ENCODE measurements at regions not wholly inside any gene's neighbourhood (a gene's known extent, or its start where the extent isn't known, plus 50 kb on each side); places are given as distances from the start of the nearest gene placed in this dataset.
A peak's percentile ranks its signal among the peaks of the same experiment; 100 is the strongest.
"Not testable (repeated sequence)": the region's sequence is repeated elsewhere in the genome, so short reads cannot be mapped to it uniquely, and the experiment has no call there.

DNA sequence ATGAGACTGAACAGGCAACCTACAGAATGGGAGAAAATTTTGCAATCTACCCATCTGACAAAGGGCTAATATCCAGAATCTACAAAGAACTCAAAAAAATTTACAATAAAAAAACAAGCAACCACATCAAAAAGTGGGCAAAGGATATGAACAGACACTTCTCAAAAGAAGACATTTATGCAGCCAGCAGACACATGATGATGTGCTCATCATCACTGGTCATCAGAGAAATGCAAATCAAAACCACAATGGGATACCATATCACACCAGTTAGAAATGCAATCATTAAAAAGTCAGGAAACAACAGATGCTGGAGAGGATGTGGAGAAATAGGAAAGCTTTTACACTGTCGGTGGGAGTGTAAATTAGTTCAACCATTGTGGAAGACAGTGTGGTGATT lies 51.7 kb upstream of the PAXBP1 start:
- not testable (repeated sequence) for DNase-seq

DNA sequence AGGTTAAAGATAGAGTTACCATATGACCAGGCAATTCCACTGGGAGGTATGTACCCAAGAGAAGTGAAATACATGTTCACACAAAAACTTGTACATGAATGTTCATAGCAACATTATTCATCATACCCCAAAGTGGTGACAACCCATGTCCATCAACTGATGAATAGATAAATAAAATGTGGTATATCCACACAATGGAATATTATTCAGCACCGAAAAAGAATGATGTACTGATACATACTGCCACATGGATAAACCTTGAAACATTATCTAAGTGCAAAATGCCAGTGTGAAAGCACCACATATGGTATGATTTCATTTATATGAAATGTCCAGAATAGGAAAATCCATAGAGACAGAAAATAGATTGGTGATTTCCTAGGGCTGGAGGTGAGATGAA lies 53.4 kb upstream of the PAXBP1 start:
- no peak for DNase-seq

DNA sequence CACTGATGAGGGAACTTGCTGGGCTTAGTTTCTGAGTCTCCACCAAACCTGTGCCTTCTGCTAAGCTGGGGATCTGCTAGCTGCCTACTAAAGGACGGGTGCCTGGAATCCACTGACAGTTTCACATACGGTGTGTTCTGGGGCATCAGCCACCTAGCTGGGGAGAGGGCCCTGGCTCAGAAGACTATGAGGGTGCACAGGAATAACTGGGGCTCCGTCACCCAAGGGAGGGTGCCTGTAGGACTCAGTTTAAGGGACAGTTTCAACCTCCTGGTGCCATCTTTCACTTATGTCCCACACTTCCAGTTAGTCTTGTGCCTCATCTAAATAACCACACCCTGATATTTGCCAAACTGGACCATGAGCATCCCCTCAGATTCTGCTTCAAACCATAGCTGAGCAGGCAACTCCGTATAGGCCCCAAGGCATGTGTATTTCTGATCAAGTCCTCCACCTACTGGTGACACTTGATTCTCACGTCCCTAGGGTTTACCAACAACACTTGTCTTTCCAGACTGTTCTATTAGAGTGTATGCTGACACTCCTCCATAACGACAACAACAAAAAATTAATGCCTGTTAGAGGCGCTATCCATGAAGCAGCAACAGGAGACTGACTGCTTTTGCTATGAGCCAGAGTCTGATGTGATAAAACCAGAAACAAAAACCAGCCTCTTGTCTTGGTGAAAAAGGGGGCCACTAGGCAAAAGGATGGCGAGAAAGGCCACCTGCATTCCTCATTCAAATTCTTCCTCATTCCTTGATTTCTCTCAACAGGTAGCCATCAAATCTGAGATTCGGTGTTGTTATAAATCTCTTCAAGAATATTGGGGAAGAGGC lies 55.0 kb upstream of the PAXBP1 start:
- DNase-seq, result peak; percentile 43

DNA sequence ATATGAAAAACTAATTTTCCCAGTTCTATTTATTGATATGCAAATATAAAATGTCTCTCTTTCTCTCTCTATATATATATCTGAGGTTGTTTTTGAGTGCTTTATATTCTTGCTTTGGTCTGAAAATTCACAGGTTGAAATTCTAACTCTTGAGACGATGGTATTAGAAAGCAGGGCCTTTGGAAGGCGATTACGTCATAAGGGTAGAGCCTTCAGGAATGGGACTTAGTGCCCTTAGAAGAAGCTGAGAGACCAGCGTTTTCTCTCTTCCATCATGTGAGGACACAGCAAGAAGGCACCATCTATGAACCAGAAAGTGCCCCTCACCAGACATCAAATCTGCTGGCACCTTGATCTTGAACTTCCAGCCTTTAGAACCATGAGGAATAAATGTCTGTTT lies 57.4 kb upstream of the PAXBP1 start:
- no peak for DNase-seq

DNA sequence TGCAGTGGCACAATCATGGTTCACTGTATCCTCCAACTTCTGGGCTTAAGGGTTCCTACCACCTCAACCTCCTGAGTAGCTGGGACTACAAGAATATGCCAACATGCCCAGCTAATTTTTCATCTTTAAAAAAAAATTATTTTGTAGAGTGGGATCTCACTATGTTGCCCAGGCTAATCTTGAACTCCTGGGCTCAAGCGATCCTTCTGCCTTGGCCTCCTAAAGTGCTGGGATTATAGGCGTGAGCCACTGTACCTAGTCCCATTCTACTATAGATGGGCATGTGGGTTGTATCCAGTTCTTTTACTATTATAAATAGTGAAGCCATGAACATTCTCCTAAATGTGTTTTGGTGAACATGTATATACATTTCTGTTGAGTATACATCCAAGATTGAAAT lies 57.9 kb upstream of the PAXBP1 start:
- DNase-seq, result no peak

DNA sequence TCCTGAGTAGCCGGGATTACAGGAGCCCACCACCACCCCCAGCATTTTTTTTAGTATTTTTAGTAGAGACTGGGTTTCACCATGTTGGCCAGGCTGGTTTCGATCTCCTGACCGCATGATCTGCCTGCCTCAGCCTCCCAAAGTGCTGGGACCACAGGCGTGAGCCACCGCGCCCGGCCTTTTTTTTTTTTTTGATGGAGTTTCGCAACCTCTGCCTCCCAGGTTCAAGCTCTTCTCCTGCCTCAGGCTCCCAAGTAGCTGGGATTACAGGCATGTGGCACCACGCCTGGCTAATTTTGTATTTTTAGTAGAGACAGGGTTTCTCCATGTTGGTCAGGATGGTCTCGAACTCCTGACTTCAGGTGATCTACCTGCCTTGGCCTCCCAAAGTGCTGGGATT lies 60.2 kb upstream of the PAXBP1 start:
- not testable (repeated sequence) for DNase-seq

DNA sequence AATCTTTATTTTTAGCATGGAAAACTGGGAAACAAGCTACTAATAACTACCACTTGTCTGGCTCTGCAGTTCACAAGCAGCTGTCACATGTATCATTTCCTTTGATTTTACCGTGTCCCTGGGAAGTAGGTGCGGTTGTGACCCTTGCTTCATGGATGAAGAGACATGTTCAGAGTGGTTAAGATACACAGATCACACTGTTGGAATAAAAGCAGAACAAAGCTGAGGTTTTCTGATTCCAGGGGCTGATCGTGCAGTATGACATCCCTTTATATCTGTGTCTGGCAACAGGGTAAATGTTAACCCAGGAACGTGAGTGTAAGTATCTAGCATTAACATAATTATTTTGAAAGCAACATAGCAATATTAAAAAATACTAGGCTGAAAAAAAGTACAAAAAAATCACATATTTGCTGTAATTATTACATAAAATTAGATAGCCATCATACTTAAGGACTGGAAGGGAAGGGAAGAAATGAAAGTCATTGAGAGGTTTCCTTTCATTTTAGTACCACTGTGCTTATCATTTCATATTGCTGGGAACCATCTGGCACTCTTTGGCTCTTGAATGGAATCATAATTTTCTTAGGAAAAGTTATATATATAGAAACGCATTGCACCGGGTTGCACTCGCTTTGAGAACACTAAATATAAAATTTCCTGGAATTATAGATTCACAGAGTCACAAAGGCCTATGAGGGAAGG lies 62.8 kb upstream of the PAXBP1 start:
- no peak for DNase-seq

DNA sequence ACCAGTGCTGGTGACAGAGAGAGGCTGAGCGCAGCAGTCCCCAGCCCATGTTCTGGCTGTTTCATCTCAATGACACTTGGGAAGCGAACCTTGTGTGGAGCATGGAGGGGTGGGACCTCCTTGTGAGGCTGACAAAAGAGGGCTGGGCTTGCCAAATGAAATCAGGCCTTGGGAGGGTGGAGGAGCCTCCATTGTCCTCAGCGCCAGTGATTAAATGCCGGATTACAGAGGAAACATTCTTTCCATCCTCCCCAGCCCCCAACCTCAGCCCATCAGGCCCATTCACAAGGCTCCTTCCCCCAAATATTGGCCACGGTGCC lies 63.3 kb upstream of the PAXBP1 start:
- DNase-seq, result no peak

DNA sequence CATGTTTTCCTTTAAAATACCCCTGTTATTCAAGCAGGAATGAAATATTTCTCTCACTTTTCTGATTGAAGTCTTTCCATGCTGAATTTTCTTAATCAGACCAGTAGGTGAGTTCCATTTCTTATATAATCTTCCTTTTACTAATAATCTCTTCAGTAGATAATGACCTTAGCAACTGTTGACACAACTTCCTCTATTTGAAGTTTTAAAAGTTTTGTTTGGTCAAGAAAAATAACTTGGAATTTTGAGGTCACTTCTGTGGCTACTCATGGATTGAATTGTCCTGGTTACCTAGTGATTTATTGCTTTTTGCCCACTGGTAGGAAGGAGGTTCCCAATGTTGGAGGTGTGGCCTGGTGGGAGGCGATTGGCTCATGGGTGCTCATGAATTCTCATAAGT lies 70.6 kb upstream of the PAXBP1 start:
- no peak for DNase-seq

DNA sequence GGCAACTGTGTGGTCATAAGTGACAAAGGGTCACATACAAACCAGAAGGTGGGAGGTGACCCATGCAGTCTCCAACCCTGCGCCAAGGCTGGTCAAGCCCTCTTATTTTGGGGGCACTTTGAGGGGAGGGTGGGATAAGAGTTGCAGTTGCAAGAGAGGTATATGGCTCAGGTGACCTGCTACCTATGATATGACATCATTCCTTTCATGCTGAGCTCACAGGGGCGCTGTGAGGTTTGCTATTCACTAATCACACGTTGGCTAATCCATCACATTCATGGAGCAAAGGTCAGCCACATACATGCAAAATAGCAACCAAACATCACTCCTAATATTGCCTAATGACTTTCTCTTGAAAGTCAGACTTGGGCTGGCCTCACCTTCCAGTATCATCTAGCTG lies 72.0 kb upstream of the PAXBP1 start:
- DNase-seq, result no peak

DNA sequence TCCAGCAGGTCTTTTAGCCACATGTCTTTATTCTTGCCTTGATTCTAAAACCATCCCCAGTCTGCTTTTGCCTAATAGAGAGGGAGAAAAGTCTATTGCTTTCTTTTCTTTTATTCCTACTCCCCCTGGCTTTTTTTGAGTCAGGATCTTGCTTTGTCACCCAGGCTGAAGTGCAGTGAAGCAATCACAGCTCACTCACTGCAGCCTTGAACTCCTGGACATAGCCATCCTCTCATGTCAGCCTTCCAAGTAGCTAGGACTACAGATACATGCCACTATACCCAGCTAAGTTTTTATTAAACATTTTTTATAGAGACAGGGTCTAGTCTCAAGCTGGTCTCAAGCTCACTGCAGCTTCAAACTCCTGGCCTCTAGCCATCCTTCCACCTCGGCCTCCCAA lies 72.5 kb upstream of the PAXBP1 start:
- no peak for DNase-seq

DNA sequence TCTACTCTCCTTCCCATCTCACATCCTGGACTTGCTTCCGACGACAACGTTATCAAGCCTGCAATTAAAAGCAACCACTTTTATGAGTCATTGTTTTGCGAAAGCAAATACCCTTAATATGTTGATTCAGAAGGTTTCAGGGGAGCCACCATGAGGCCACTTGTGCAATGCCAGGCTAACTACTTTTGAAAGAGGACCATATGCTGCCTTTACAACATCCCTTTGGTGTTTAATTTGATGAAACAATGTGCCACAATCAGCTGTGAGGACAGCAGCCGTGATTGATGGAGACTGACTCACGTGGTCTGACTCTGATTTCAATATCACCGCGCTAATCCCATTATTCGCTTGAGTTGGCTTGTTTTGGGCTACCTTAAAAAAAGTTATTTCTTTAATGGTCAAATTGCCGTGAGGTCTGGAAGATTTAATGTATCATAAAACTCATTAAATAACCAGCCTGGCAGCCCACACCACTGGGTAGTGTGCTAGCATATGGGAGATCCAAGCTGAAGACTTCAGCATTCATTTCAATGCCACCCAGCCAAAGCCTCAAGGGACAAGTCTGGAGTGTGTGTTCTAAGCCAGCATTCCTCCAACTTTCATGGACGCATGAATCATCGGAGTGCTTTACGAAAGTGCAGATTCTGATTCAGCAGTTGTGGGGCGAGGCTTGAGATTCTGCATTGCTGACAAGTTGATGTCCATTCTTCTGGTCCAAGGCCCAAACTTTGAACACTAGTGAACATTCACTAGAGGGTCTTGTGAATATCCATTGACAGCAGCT lies 73.3 kb upstream of the PAXBP1 start:
- no peak for DNase-seq

DNA sequence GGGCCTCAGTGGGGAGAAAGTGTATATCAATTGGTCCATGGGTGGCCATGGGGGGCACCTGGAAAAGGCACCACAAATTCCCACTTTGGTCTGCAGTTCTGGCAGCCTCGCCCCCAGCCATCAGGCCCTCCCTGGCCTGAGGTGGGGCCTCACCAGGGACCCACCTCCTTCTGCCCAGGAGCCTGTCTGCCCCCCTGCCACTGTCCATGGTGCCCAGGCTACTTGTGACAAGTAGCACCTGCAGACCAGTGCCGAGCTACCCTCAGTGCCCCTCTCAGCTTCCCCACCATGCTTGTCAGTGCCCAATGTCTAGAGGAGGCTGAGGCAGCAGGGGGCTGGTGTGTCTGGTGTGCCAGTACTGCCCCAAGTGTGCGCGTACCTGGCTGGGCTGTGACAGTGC lies 87.1 kb upstream of the PAXBP1 start:
- DNase-seq, result no peak

DNA sequence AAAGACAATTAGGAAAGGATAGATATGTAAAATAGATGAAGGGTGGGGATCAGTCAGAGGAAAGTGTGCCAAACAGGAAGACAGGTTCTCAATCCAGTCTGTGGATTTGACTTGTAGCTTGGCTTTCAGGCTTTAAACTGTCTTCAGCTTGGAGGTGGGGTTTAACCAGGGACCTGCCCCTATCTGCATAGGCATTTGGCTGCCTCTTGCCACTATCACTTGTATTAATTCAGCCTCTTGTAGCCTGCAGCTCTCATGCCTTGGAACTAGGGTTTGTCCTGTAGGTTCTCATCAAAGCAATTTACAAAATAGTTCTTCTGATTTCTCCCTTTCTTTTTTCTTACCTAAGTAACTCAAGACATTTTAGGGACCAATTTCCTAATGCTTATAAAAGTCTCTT lies 88.8 kb upstream of the PAXBP1 start:
- no peak for DNase-seq

DNA sequence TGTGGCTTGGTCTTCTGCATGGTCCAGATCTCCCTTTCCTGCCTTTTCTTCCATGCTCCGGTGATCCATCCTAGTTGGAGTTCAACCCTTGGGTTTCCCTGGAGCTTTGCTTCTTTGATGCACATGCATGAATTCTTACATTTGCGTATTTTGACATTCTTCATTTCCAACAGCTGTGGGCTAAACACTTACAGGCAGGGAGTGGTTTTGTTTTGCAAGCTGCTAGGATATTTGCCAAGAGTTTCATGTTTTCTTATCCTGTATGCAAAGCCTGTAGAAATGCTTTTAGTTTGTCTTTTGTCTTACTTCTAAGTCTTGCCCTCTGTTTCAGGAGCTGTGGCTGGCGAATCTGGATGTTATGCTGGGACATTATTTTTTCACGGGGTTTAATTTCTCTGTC lies 90.3 kb upstream of the PAXBP1 start:
- DNase-seq, result no peak

DNA sequence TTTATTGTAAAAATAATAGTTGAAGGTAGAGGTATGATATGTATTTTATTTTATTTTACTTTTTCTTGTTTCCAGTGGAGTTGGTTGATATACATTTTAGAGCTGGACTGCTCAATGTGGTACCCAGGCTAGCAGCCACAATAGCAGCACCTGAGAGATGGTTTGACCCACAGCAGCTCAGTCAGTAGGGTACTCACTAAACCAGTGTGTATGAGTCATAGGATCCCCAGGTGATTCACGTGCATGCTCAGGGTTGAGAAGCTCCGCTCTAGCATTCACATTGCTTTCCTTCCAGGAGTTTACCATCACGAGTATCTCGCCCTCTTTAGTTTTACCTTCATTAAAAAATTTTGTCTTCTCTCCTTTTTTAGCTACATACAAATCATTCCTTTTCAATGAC lies 96.0 kb upstream of the PAXBP1 start:
- DNase-seq, result no peak

DNA sequence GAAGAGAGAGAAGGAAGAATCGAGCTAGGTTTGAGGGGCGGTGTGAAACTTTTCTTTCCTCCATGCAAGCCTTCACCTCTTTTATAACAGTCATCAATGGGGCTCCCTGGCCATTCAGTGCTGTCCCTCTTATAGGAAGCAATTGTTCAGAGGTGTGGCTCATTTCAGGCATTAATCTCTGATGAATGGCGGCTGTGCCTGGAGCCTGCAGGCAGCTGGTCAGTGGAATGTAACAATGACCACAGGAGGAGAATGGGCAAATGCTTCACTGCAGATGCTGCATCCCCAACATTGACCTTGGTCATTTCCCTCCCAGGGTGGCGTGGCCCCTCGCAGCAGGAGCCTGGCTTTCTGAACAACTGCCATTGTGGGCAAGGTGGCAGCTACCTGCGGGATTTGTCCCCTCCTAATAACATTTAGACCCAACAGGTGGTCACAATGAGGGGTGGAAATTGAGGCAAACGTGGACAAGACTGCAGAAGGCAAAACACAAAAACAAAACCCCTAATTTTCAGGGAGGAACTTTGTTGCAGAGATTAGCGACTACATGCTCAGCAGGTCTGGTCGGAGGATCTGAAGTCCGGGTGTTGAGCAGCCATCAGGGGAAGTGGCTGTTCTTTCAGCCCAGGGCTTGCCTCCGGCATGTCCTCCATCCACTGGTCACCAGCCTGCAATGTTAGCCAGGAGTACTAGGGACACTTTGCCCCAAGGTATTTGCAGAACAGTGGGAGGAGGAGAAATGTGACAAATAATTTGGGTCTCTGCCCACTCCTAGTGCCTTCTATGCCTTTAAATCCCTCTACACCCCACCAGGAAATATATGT lies 97.3 kb upstream of the PAXBP1 start:
- DNase-seq, result no peak

DNA sequence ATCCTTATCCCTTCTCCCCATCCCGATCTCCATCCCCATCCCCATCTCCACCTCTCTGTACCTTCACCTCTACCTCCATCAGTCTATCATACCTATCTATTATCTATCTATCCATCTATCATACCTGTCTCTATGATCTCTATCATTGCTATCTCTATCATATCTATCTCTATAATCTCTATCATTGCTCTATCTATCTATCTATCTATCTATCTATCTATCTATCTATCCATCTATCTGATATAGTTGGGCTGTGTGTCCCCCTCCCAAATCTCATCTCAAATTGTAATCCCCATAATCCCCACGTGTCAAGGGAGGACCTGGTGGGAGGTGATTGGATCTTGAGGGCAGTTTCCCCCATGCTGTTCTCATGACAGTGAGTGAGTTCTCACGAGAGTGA lies 97.9 kb upstream of the PAXBP1 start:
- no peak for DNase-seq

DNA sequence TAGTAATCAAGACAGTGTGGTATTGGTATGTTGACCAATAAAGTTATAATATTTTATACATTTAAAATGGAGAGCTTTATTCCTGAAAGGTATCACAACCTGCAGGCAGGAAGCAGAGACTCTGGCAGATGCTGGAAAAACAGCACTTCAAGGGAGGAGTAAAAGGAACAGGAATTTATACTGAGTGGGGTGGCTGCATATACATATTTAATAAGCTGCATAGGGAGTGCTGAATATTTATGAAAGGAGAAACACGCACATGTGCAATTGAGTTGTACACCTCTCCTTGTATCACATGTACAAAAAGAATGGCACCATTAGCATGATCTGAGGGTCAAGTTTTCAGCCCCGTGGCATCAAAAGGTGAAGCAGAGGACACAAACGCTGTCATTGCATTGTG lies 104.9 kb upstream of the PAXBP1 start:
- no peak for DNase-seq

DNA sequence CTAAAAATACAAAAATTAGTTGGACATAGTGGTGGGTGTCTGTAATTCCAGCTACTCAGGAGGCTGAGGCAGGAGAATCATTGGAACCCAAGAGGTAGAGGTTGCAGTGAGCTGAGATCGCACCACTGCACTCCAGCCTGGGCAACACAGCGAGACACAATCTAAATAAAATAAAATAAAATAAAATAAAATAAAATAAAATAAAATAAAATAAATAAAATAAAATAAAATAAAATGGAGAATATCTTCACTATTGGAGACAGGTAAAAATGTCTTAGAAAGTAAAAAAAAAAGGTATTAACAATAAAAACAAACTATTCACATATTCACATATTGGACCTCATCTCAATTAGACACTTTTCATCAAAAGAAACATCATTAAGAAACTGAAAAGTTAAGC lies 106.3 kb upstream of the PAXBP1 start:
- not testable (repeated sequence) for DNase-seq

DNA sequence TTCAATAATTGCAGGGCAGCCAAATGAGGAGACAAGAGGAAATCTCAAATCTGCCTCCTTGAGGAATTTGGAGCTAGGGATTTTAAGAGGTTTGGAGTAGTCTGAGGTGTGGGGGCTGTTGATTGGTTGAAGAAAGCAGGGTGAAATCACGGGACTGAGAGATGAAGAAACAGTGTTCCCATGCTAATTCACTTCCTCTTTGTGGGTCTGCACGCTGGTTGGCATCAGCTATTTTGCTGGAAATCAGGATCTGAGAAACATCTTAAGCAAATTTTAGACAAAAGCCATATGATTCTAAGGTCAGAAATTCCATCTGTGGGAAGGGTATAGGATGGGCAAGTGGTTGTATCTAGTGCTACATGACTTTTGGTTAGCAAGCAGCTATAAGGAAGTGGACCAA lies 107.1 kb upstream of the PAXBP1 start:
- no peak for DNase-seq

DNA sequence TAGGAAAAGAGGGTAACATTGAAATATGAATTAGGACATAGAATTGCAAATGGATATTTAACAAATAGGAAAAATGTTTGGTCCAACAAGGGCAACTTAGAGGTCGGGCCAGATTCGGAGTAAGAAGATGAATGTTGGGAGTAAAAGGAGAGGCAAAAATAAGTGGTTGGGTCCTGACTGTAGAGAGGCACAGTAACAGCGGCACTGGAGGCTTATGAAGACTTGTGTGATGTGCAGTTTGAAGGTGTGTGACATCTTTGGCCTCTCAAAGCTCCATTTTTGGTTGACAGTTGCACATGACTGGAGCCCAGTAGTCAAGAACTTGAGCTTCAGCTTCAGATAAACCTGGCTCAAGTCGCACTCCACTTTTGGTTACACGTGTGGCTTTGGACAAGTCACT lies 109.9 kb upstream of the PAXBP1 start:
- no peak for DNase-seq

DNA sequence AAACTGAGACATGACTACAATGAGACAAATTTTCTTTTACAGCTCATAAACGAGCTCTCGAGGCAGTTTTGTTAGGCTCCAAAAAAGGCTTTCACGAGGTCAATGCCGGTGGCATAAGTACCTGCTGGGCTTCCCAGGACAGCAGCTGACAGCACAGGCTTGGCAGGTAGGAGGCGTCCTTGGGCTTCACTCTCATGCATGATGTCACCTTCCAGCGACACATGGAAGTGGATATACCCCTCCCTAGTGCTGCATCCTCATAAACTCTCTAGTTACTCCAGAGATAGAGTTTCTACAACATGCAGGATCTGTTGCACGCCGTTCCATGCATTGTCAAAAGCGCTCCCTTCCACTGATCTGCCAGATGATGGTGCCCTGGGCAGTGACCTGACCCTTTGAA lies 112.5 kb upstream of the PAXBP1 start:
- DNase-seq, result no peak
